ENCODE measurements at regions not wholly inside any gene's neighbourhood (a gene's known extent, or its start where the extent isn't known, plus 50 kb on each side); places are given as distances from the start of the nearest gene placed in this dataset.

DNA sequence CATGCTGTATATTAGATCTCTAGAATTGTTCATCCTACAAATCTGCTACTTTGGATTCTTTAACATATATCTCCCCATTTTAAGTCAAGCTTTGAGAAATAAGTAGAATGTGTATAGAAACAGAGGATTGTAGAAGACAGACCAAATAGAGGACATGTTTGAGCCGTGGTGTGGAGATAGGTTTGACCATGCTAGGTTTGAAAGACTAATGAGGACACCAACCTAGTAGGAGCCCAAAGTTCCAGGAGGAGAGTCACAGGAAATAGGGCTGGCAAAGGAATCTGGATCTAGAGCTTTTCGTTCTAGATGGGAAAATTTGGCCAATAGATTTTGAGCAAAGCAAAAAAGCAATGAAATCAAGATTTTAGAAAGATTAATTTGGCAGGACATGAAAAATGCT is 60.5 kb upstream of the TBX20 start:
- H3K9me3 Mint-ChIP-seq (ENCODE audit: unreplicated experiment): no peaks in the 10 kb centered on the region
- H3K4me3 Mint-ChIP-seq (ENCODE audit: unreplicated experiment): no peak overlapping the region
- no peaks in the 10 kb centered on the region for H3K36me3 Mint-ChIP-seq (ENCODE audit: unreplicated experiment)
- H3K27me3 Mint-ChIP-seq (ENCODE audit: unreplicated experiment): peaks cover 6% of the 10 kb centered on the region
- TF ChIP-seq, protein P1, sequence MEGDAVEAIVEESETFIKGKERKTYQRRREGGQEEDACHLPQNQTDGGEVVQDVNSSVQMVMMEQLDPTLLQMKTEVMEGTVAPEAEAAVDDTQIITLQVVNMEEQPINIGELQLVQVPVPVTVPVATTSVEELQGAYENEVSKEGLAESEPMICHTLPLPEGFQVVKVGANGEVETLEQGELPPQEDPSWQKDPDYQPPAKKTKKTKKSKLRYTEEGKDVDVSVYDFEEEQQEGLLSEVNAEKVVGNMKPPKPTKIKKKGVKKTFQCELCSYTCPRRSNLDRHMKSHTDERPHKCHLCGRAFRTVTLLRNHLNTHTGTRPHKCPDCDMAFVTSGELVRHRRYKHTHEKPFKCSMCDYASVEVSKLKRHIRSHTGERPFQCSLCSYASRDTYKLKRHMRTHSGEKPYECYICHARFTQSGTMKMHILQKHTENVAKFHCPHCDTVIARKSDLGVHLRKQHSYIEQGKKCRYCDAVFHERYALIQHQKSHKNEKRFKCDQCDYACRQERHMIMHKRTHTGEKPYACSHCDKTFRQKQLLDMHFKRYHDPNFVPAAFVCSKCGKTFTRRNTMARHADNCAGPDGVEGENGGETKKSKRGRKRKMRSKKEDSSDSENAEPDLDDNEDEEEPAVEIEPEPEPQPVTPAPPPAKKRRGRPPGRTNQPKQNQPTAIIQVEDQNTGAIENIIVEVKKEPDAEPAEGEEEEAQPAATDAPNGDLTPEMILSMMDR (IDR thresholded peaks at IDR 0.05; ENCODE audit: partially characterized antibody, unreplicated experiment): no peak
- no peak for DNase-seq
- H3K27ac Mint-ChIP-seq (ENCODE audit: unreplicated experiment): no peak overlapping the region
- peaks cover 6% of the 10 kb centered on the region for H3K4me1 Mint-ChIP-seq (ENCODE audit: low read depth, unreplicated experiment)

DNA sequence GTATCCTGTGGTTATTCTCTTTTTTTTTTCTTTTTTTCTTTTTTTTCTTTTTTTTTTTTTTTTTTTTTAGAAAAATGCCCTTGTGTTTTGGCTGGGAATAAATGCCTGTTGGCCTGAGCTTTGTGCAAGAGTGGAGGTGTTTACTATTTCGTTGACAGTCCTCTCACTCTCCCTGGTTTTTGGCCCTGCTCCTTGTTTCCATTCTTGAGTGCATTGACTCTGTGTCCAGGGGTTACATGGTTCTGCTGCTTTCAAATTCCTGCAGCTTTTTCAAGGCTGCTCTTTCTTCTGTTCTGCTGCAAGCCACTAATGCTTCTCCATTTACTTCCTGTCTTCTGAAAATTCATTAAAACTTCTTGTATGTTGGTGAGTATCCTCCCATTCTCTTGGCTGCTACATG is 59.7 kb upstream of the TBX20 start:
- H3K27ac Mint-ChIP-seq (ENCODE audit: unreplicated experiment): no peak overlapping the region
- peaks cover 2% of the 10 kb centered on the region for H3K4me1 Mint-ChIP-seq (ENCODE audit: low read depth, unreplicated experiment)
- peaks cover 6% of the 10 kb centered on the region for H3K27me3 Mint-ChIP-seq (ENCODE audit: unreplicated experiment)
- no peaks in the 10 kb centered on the region for H3K9me3 Mint-ChIP-seq (ENCODE audit: unreplicated experiment)
- no peak for DNase-seq
- TF ChIP-seq, protein P1 (IDR thresholded peaks at IDR 0.05; ENCODE audit: partially characterized antibody, unreplicated experiment): no peak
- H3K4me3 Mint-ChIP-seq (ENCODE audit: unreplicated experiment): no peak overlapping the region
- H3K36me3 Mint-ChIP-seq (ENCODE audit: unreplicated experiment): no peaks in the 10 kb centered on the region

Measured in glutamatergic neuron (in vitro differentiated cells).